PC-3 (cell line): ENCODE measurements at regions not wholly inside any gene's neighbourhood (a gene's known extent, or its start where the extent isn't known, plus 50 kb on each side); places are given as distances from the start of the nearest gene placed in this dataset.
"Not testable (repeated sequence)": the region's sequence is repeated elsewhere in the genome, so short reads cannot be mapped to it uniquely, and the experiment has no call there.

ENCODE experiments used
- ATAC-seq: fragments of 200-7000 bp; cut with Tn5 transposase; 2 replicates; pipeline ENCODE4 v1.9.1; 2020; ENCODE audit warnings: mild to moderate bottlenecking, moderate library complexity
- BruUV-seq: library from RNA; stranded (reverse); fragments of 400-500 nt; replicated peaks from 2 replicates; lab custom pipeline; 2021; lab: Mats Ljungman, UMichigan
- CTCF ChIA-PET: fragments of 300-600 bp; sonication (Branson Sonifier 250); formaldehyde crosslinking; loops from one replicate; lab custom pipeline; 2022; ENCODE audit warnings: antibody characterized with exemption; lab: Charles Lee
- POLR2A ChIA-PET: fragments of 300-600 bp; sonication (Branson Sonifier 250); formaldehyde crosslinking; loops from one replicate; lab custom pipeline; 2022; ENCODE audit warnings: antibody characterized with exemption; ENCODE audit not compliant: unreplicated experiment; lab: Charles Lee
- DNase-seq: peaks from one replicate; pipeline ENCODE4 v3.0.0-alpha.2; 2015
- H2AFZ ChIP-seq: fragments of 300-600 bp; sonication (generic); 2 replicates; pipeline ENCODE4 v1.6.0; 2016; ENCODE audit warnings: antibody characterized with exemption, low read length
- H3F3A ChIP-seq: fragments of 300-600 bp; sonication (generic); one replicate; pipeline ENCODE4 v1.6.0; 2017; ENCODE audit warnings: antibody characterized with exemption, low read length, control low read depth, mild to moderate bottlenecking; ENCODE audit not compliant: unreplicated experiment
- H3K27ac ChIP-seq: fragments of 300-600 bp; sonication (generic); 2 replicates; pipeline ENCODE4 v1.5.1; 2016; ENCODE audit warnings: mild to moderate bottlenecking, low read length
- H3K27me3 ChIP-seq: fragments of 300-600 bp; sonication (generic); 2 replicates; pipeline ENCODE4 v1.6.1; 2016; ENCODE audit warnings: low read length, mixed read lengths
- H3K36me3 ChIP-seq: fragments of 300-600 bp; sonication (generic); 2 replicates; pipeline ENCODE4 v1.6.1; 2016; ENCODE audit warnings: low read depth, mixed run types, low read length, mixed read lengths
- H3K4me1 ChIP-seq: fragments of 300-600 bp; sonication (generic); 2 replicates; pipeline ENCODE4 v1.5.1; 2016; ENCODE audit warnings: low read length; ENCODE audit not compliant: insufficient read depth
- H3K4me2 ChIP-seq: fragments of 300-600 bp; sonication (generic); 2 replicates; pipeline ENCODE4 v1.6.0; 2016; ENCODE audit warnings: low read length
- H3K4me3 ChIP-seq: fragments of 300-600 bp; sonication (generic); 2 replicates; pipeline ENCODE4 v1.5.1; 2016; ENCODE audit warnings: mild to moderate bottlenecking, low read length, mixed read lengths
- H3K79me2 ChIP-seq: fragments of 300-600 bp; sonication (generic); 2 replicates; pipeline ENCODE4 v1.6.1; 2017; ENCODE audit warnings: low read length, mixed read lengths
- H3K9ac ChIP-seq: fragments of 300-600 bp; sonication (generic); 2 replicates; pipeline ENCODE4 v1.6.0; 2016; ENCODE audit warnings: mild to moderate bottlenecking, low read length
- H3K9me2 ChIP-seq: fragments of 300-600 bp; sonication (generic); replicated peaks from 2 replicates; pipeline ENCODE4 v1.6.1; 2016; ENCODE audit warnings: mixed run types, low read length, mixed read lengths
- H3K9me3 ChIP-seq: fragments of 300-600 bp; sonication (generic); 2 replicates; pipeline ENCODE4 v1.6.1; 2016; ENCODE audit warnings: low read length, mixed read lengths
- H4K20me1 ChIP-seq: fragments of 300-600 bp; sonication (generic); 2 replicates; pipeline ENCODE4 v1.6.1; 2016; ENCODE audit warnings: low read length, mixed read lengths
- EZH2 ChIP-seq: fragments of 300-600 bp; sonication (generic); IDR thresholded peaks from one replicate; pipeline ENCODE4 v1.6.1; 2017; ENCODE audit warnings: antibody characterized with exemption, mild to moderate bottlenecking, low read length; ENCODE audit not compliant: unreplicated experiment
- EZH2phosphoT487 ChIP-seq: fragments of 300-600 bp; sonication (generic); IDR thresholded peaks from 2 replicates; pipeline ENCODE4 v1.6.1; 2018; ENCODE audit warnings: mild to moderate bottlenecking, antibody characterized with exemption, low read length, borderline replicate concordance
- intact Hi-C: fragments of 100-400 bp; cut with micrococcal nuclease; formaldehyde crosslinking; loops from 2 replicates; pipeline ENCODE4 v1.9.0; 2023
- TF ChIP-seq, protein P1 (sequence below): fragments of 300-600 bp; sonication (generic); conservative IDR thresholded peaks from 2 replicates; pipeline ENCODE4 v1.5.1; 2017; ENCODE audit warnings: antibody characterized with exemption, low read depth, mild to moderate bottlenecking, low read length

DNA sequence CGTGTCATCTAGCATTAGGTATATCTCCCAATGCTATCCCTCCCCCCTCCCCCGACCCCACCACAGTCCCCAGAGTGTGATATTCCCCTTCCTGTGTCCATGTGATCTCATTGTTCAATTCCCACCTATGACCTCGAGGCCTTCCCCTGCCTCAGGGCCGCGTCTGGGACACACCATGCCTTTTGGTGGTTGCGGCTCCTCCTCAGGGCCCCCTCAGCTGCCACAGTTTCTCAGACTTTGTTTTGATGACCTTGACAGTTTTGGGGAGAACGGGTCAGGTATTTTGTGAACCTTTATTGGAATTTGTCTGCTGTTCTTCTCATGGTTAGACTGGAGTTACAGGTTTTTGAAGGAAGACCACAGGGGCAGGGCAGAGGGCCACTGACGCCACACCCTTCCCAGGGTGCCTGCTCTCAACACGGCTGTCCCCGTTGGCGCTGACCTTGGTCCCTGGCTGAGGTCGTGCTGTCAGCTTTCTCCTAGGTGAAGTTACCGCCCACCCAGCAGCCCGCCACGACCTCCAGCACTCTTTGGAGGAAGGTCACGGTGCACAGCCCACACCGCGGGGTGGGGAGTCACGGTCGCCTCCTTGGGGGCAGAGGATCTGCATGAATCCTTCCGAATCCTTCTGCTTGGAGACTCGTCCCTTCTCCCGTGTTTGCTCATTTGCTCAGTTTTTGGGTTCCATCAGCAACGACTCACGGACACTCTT, 130.5 kb downstream of the KIF26A start:
- Histone ChIP-seq H3K79me2 (no peaks in the 10 kb centered on the region), H3F3A (no peaks in the 10 kb centered on the region), H3K36me3 (no peaks in the 10 kb centered on the region), H3K9me2 (no peaks in the 10 kb centered on the region), H4K20me1 (no peaks in the 10 kb centered on the region), H3K9me3 (no peaks in the 10 kb centered on the region), H3K4me1 (no peaks in the 10 kb centered on the region), H3K4me3 (no peak overlapping the region), H3K27ac (no peak overlapping the region), H3K4me2 (no peak overlapping the region), H3K27me3 (no peaks in the 10 kb centered on the region), H3K9ac (no peak overlapping the region), H2AFZ (no peak overlapping the region)
- DNase-seq: no peak
- CTCF ChIA-PET: no interaction called here
- no TSS peak for BruUV-seq
- intact Hi-C loops: no loop called here
- POLR2A ChIA-PET: no interaction called here
- no peak for ATAC-seq
- TF ChIP-seq EZH2phosphoT487: no peak
- TF ChIP-seq, protein P1, sequence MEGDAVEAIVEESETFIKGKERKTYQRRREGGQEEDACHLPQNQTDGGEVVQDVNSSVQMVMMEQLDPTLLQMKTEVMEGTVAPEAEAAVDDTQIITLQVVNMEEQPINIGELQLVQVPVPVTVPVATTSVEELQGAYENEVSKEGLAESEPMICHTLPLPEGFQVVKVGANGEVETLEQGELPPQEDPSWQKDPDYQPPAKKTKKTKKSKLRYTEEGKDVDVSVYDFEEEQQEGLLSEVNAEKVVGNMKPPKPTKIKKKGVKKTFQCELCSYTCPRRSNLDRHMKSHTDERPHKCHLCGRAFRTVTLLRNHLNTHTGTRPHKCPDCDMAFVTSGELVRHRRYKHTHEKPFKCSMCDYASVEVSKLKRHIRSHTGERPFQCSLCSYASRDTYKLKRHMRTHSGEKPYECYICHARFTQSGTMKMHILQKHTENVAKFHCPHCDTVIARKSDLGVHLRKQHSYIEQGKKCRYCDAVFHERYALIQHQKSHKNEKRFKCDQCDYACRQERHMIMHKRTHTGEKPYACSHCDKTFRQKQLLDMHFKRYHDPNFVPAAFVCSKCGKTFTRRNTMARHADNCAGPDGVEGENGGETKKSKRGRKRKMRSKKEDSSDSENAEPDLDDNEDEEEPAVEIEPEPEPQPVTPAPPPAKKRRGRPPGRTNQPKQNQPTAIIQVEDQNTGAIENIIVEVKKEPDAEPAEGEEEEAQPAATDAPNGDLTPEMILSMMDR: no peak
- TF ChIP-seq EZH2: no peak

DNA sequence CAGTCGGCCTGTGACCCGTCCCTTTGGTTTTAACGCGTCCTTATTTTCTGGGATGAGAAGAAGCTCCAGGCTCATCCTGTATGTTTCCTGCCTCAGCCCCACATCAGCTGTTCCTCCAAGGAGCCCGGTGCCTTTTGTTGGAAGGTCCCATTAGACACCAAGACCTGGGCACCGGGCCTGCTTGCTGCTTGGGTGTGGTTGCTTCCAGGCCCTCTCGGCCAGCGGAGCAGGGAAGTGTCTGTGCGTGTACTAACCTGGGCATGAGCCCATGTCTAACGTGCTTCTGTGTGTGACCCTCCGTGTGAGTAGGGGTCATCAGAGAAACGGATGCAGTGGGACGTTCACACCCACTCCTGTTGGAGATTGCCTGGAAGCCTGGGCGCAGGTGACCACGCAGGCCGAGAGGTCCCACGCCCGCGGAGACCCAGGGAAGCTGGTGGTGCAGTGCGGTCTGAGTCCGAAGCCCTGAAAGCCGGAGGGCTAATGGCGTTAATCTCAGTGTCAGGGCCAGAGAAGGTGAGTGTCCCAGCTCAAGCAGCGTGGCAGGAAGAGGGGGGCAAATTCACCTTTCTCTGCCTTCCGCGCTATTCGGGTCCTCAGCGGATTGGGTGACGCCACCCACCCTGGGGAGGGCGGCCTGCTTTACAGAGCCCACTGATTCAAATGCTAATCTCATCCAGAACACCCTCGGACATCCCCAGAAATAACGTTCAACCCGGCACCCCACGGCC, 131.3 kb downstream of the KIF26A start:
- H4K20me1 ChIP-seq, BruUV-seq: not testable (repeated sequence)

DNA sequence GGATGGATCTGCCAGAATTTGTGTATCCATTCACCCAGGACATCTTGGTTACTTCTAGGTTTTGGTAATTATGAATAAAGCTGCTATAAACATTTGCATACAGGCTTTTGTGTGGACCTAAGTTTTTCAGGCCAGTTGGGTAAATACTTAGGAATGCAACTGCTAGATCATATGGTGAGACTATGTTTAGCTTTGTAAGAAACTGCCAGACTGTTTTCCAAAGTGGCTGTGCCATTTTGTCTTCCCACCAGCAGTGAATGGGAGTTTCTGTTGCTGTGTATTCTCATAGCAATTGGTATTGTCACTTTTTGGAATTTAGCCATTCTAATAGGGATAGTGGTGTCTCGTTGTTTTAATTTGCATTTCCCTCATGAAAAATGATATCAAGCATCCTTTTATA, 133.0 kb downstream of the KIF26A start:
- Histone ChIP-seq H3K9ac (no peak overlapping the region), H3F3A (no peaks in the 10 kb centered on the region), H3K4me1 (0 out of 2 replicates have a peak, but pooled peaks cover 3% of the 10 kb centered on the region), H3K4me3 (no peak overlapping the region), H4K20me1 (no peaks in the 10 kb centered on the region), H3K79me2 (no peaks in the 10 kb centered on the region), H3K27ac (no peak overlapping the region), H3K36me3 (no peaks in the 10 kb centered on the region), H3K9me3 (no peaks in the 10 kb centered on the region), H2AFZ (no peak overlapping the region), H3K4me2 (no peak overlapping the region), H3K9me2 (no peaks in the 10 kb centered on the region), H3K27me3 (no peaks in the 10 kb centered on the region)
- BruUV-seq: no TSS peak
- ATAC-seq (no peak), DNase-seq (no peak)
- ChIA-PET POLR2A (no interaction called here), CTCF (no interaction called here)
- intact Hi-C loops: no loop called here
- TF ChIP-seq EZH2phosphoT487 (no peak), EZH2 (no peak)
- TF ChIP-seq, protein P1: no peak

More for the DNA sequence above, 131.3 kb downstream of the KIF26A start:
- CTCF ChIA-PET, H3K9me2 ChIP-seq, H3K27ac ChIP-seq, H3K4me2 ChIP-seq, H2AFZ ChIP-seq, H3K4me3 ChIP-seq, H3K36me3 ChIP-seq, ATAC-seq, intact Hi-C loops, H3K4me1 ChIP-seq, H3K27me3 ChIP-seq, POLR2A ChIA-PET, H3F3A ChIP-seq, H3K9ac ChIP-seq, DNase-seq, H3K79me2 ChIP-seq, H3K9me3 ChIP-seq: not testable (repeated sequence)
